ENCODE measurements at regions not wholly inside any gene's neighbourhood (a gene's known extent, or its start where the extent isn't known, plus 50 kb on each side); places are given as distances from the start of the nearest gene placed in this dataset.

GRCh38 chr6:81485395-81485794 lies 267.1 kb downstream of the TENT5A start (continued):
- TF ChIP-seq USF2 (IDR thresholded peaks at IDR 0.05; ENCODE audit: borderline replicate concordance, low read depth, low read length), result no peak
- TF ChIP-seq GATA2 (CRISPR knock-in tag; IDR thresholded peaks at IDR 0.05), result no peak
- TF ChIP-seq CTCF (IDR thresholded peaks at IDR 0.05), result no peak
- no peak for TF ChIP-seq FOXJ3 (CRISPR knock-in tag; IDR thresholded peaks at IDR 0.05)
- no peak for TF ChIP-seq IRF3 (IDR thresholded peaks at IDR 0.05; ENCODE audit: low read depth, low read length)
- no peak for TF ChIP-seq EZH2phosphoT487 (IDR thresholded peaks at IDR 0.05; ENCODE audit: borderline replicate concordance, low read depth)
- no peak for TF ChIP-seq TCF12 (IDR thresholded peaks at IDR 0.05)
- TF ChIP-seq, protein P1, sequence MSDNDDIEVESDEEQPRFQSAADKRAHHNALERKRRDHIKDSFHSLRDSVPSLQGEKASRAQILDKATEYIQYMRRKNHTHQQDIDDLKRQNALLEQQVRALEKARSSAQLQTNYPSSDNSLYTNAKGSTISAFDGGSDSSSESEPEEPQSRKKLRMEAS (IDR thresholded peaks at IDR 0.05; ENCODE audit: low read depth), result no peak
- TF ChIP-seq GABPA (IDR thresholded peaks at IDR 0.05; ENCODE audit: low read depth), result no peak
- no peak for TF ChIP-seq POLR2AphosphoS5 (IDR thresholded peaks at IDR 0.05; ENCODE audit: low read depth, low read length)
- no peak for TF ChIP-seq ELF1 (IDR thresholded peaks at IDR 0.05)

DNA sequence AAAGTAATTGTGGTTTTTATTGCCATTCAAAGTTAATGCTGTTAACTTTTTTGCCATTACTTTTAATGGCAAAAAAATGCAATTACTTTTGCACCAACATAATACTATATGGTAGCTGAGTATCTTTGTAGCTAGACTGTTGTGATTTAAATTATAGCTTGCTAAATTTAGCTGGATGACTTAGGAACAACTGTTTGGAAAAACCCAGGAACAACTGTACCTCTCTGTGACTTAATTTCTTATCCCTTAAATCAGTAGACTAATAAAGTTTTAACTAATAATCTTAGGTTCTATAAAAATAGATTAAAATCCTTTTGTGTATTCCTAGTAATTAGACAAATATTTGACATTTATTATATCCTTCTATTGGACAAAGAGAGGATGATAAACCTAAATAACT lies 268.2 kb downstream of the TENT5A start:
- Histone ChIP-seq H3K27me3 (ENCODE audit: insufficient read depth) (no peaks in the 10 kb centered on the region), H3K79me2 (ENCODE audit: insufficient read depth) (no peaks in the 10 kb centered on the region), H2AFZ (ENCODE audit: low read depth) (no peak overlapping the region), H3K9ac (no peak overlapping the region), H3K4me3 (ENCODE audit: low read depth in 2 of 2, low read length in 1 of 2) (no peak overlapping the region), H3K4me2 (no peak overlapping the region), H4K20me1 (ENCODE audit: insufficient read depth) (no peaks in the 10 kb centered on the region), H3K36me3 (replicated peaks in 1 of 2; ENCODE audit: control insufficient read depth in 1 of 2, insufficient read depth in 2 of 2, low read length in 1 of 2) (no peaks in the 10 kb centered on the region), H3K4me1 (ENCODE audit: control insufficient read depth in 1 of 2, insufficient read depth in 2 of 2, low read depth in 1 of 2, low read length in 1 of 2) (no peaks in the 10 kb centered on the region), H3K9me2 (no peaks in the 10 kb centered on the region; the same call in 1 of the 2 replicates), H3K9me3 (no peaks in the 10 kb centered on the region), H3F3A (replicated peaks; ENCODE audit: insufficient read depth) (no peaks in the 10 kb centered on the region), H3K27ac (ENCODE audit: low read depth in 2 of 2, low read length in 1 of 2) (no peak overlapping the region)
- ChIA-PET POLR2A (no interaction called here), CTCF (no interaction called here)
- DNase-seq, result no peak
- TF ChIP-seq, protein P1 (IDR thresholded peaks at IDR 0.05; ENCODE audit: low read depth), result no peak
- TF ChIP-seq SIN3A (IDR thresholded peaks at IDR 0.05; ENCODE audit: borderline replicate concordance, low read depth, low read length) (no peak), NFIC (IDR thresholded peaks at IDR 0.05; ENCODE audit: borderline replicate concordance) (no peak), MEF2A (IDR thresholded peaks at IDR 0.05; ENCODE audit: borderline replicate concordance, low read depth) (no peak), RCOR1 (IDR thresholded peaks at IDR 0.05; ENCODE audit: low read length) (no peak), TAF1 (IDR thresholded peaks at IDR 0.05; ENCODE audit: borderline replicate concordance, low read depth, low read length) (no peak), RXRA (IDR thresholded peaks at IDR 0.05; ENCODE audit: borderline replicate concordance, low read depth) (no peak), SMC3 (IDR thresholded peaks at IDR 0.05; ENCODE audit: low read depth, low read length) (no peak), POLR2AphosphoS5 (IDR thresholded peaks at IDR 0.05; ENCODE audit: low read depth, low read length) (no peak), GATA2 (CRISPR knock-in tag; IDR thresholded peaks at IDR 0.05) (no peak), NRF1 (IDR thresholded peaks at IDR 0.05; ENCODE audit: low read depth, low read length) (no peak), EP300 (IDR thresholded peaks at IDR 0.05; ENCODE audit: borderline replicate concordance in 1 of 2, low read depth in 1 of 2, low read length in 1 of 2) (no peak)
- TF ChIP-seq, protein P2, sequence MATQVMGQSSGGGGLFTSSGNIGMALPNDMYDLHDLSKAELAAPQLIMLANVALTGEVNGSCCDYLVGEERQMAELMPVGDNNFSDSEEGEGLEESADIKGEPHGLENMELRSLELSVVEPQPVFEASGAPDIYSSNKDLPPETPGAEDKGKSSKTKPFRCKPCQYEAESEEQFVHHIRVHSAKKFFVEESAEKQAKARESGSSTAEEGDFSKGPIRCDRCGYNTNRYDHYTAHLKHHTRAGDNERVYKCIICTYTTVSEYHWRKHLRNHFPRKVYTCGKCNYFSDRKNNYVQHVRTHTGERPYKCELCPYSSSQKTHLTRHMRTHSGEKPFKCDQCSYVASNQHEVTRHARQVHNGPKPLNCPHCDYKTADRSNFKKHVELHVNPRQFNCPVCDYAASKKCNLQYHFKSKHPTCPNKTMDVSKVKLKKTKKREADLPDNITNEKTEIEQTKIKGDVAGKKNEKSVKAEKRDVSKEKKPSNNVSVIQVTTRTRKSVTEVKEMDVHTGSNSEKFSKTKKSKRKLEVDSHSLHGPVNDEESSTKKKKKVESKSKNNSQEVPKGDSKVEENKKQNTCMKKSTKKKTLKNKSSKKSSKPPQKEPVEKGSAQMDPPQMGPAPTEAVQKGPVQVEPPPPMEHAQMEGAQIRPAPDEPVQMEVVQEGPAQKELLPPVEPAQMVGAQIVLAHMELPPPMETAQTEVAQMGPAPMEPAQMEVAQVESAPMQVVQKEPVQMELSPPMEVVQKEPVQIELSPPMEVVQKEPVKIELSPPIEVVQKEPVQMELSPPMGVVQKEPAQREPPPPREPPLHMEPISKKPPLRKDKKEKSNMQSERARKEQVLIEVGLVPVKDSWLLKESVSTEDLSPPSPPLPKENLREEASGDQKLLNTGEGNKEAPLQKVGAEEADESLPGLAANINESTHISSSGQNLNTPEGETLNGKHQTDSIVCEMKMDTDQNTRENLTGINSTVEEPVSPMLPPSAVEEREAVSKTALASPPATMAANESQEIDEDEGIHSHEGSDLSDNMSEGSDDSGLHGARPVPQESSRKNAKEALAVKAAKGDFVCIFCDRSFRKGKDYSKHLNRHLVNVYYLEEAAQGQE (IDR thresholded peaks at IDR 0.05; ENCODE audit: low read depth, low read length), result no peak
- TF ChIP-seq, protein P3, sequence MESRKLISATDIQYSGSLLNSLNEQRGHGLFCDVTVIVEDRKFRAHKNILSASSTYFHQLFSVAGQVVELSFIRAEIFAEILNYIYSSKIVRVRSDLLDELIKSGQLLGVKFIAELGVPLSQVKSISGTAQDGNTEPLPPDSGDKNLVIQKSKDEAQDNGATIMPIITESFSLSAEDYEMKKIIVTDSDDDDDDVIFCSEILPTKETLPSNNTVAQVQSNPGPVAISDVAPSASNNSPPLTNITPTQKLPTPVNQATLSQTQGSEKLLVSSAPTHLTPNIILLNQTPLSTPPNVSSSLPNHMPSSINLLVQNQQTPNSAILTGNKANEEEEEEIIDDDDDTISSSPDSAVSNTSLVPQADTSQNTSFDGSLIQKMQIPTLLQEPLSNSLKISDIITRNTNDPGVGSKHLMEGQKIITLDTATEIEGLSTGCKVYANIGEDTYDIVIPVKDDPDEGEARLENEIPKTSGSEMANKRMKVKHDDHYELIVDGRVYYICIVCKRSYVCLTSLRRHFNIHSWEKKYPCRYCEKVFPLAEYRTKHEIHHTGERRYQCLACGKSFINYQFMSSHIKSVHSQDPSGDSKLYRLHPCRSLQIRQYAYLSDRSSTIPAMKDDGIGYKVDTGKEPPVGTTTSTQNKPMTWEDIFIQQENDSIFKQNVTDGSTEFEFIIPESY (IDR thresholded peaks at IDR 0.05; ENCODE audit: borderline replicate concordance, low read depth), result no peak
